ENCODE measurements at regions not wholly inside any gene's neighbourhood (a gene's known extent, or its start where the extent isn't known, plus 50 kb on each side); places are given as distances from the start of the nearest gene placed in this dataset.

DNA sequence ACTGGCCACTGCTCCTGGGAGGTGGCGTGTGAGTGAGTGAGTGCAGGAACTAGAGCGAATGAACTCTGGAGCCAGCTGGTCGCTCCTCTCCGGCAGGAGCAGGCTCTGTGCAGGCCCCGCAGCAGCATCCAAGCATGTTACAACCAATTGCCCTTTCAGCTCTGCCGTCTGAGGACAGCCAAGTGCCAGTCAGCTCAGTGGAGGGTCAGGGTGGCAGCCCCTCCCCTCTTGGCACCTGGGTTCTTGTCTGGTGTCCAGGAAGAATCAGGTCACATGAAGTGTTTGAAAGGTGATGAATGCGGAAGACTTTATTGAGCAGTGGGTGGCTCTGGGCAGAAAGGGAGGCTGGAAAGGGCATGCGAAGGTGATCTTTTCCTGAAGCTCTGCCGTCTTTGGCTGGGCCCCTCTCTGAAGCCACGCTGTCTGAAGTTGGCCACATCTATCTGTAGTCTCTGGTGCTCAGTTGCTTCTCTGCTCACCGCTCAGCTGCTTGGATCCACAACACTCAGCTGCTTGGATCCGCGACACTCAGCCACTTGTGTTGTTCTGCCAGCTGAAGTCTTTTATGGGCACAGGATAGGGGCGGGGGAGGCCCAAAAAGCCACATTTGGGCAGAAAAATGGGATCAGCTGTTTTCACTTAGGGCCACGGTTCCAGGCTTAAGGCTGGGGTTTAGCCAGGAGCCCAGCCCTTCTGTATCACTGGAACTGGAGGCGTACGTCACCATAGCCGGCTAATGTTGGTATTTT is 139.8 kb downstream of the ADSS2 start:
- TF ChIP-seq, protein P1, sequence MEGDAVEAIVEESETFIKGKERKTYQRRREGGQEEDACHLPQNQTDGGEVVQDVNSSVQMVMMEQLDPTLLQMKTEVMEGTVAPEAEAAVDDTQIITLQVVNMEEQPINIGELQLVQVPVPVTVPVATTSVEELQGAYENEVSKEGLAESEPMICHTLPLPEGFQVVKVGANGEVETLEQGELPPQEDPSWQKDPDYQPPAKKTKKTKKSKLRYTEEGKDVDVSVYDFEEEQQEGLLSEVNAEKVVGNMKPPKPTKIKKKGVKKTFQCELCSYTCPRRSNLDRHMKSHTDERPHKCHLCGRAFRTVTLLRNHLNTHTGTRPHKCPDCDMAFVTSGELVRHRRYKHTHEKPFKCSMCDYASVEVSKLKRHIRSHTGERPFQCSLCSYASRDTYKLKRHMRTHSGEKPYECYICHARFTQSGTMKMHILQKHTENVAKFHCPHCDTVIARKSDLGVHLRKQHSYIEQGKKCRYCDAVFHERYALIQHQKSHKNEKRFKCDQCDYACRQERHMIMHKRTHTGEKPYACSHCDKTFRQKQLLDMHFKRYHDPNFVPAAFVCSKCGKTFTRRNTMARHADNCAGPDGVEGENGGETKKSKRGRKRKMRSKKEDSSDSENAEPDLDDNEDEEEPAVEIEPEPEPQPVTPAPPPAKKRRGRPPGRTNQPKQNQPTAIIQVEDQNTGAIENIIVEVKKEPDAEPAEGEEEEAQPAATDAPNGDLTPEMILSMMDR (IDR thresholded peaks at IDR 0.05): no peak
- H3K79me2 ChIP-seq: no peaks in the 10 kb centered on the region

DNA sequence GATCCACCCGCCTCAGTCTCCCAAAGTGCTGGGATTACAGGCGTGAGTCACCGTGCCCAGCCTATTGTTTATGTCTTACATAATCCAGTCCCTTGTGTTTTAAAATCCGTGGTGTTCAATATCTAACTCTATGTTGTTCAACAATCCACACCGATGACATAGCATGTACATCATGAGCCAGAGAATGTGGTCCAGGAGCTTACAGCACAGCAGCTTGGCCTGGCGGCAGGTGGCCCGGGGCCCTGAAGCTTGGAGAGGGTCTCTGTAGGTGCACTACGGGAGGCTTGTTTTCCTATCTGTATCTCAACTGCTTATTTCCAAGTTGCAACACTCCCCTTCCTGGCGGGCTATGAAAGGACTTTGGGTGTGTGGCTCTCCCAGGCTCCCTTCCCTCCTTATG is 138.4 kb downstream of the ADSS2 start:
- H3K9ac ChIP-seq: no peak overlapping the region
- no peak overlapping the region for H3K4me2 ChIP-seq (ENCODE audit: low read length)
- no peaks in the 10 kb centered on the region for H3K79me2 ChIP-seq
- no peaks in the 10 kb centered on the region for H3K9me3 ChIP-seq (ENCODE audit: control insufficient read depth, low read length)
- H3K4me3 ChIP-seq (ENCODE audit: low read depth, low read length): no peak overlapping the region
- H3K27ac ChIP-seq: no peak overlapping the region
- H3K36me3 ChIP-seq (ENCODE audit: control insufficient read depth, insufficient read depth, low read length): no peaks in the 10 kb centered on the region
- TF ChIP-seq, protein P1 (IDR thresholded peaks at IDR 0.05): no peak
- H2AFZ ChIP-seq: no peak overlapping the region
- no peaks in the 10 kb centered on the region for H3K27me3 ChIP-seq (ENCODE audit: control insufficient read depth, insufficient read depth, low read length)
- no peaks in the 10 kb centered on the region for H3K4me1 ChIP-seq

More for the DNA sequence above, 139.8 kb downstream of the ADSS2 start:
- H3K4me1 ChIP-seq: no peaks in the 10 kb centered on the region
- H2AFZ ChIP-seq: no peak overlapping the region
- no peak overlapping the region for H3K4me3 ChIP-seq (ENCODE audit: low read depth, low read length)
- no peak overlapping the region for H3K9ac ChIP-seq
- no peaks in the 10 kb centered on the region for H3K9me3 ChIP-seq (ENCODE audit: control insufficient read depth, low read length)
- no peaks in the 10 kb centered on the region for H3K27me3 ChIP-seq (ENCODE audit: control insufficient read depth, insufficient read depth, low read length)
- no peak overlapping the region for H3K27ac ChIP-seq
- H3K4me2 ChIP-seq (ENCODE audit: low read length): no peak overlapping the region
- no peaks in the 10 kb centered on the region for H3K36me3 ChIP-seq (ENCODE audit: control insufficient read depth, insufficient read depth, low read length)

DNA sequence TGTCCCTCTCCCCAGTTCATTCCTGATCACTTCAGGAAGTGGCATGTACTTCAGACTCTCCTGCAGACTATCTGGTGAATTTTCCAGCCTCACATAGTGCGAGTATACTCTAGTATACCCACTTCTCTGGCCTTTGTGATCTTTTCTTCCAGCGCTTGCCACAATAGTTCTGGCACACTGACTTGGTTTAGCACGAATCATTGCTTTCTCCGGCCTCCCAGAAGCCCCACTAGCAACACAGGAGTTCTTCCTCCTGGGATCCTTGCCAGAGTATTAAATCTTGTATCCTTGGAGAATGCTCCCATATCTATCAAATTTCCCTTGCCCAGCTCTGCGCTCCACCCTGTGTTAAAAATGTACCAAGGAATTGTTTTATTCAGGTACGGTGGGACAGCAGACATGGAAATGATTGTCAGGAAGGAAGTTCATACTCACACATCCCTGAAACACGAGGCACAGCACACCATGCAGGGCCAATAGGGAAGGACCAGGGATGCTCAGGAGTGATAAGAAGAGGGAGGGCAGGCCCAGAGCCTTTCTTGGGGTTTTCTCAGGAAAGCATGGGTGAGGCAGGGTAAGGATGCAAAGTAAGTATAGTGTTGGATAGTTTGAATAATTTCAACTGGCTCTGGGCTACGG is 136.7 kb downstream of the ADSS2 start:
- Histone ChIP-seq H3K36me3 (ENCODE audit: control insufficient read depth, insufficient read depth, low read length) (no peaks in the 10 kb centered on the region), H3K4me3 (ENCODE audit: low read depth, low read length) (no peak overlapping the region), H3K9ac (no peak overlapping the region), H3K27me3 (ENCODE audit: control insufficient read depth, insufficient read depth, low read length) (no peaks in the 10 kb centered on the region), H3K9me3 (ENCODE audit: control insufficient read depth, low read length) (no peaks in the 10 kb centered on the region), H3K4me1 (no peaks in the 10 kb centered on the region), H3K27ac (no peak overlapping the region), H3K4me2 (ENCODE audit: low read length) (no peak overlapping the region), H2AFZ (no peak overlapping the region), H3K79me2 (no peaks in the 10 kb centered on the region)
- TF ChIP-seq, protein P1 (IDR thresholded peaks at IDR 0.05): no peak

DNA sequence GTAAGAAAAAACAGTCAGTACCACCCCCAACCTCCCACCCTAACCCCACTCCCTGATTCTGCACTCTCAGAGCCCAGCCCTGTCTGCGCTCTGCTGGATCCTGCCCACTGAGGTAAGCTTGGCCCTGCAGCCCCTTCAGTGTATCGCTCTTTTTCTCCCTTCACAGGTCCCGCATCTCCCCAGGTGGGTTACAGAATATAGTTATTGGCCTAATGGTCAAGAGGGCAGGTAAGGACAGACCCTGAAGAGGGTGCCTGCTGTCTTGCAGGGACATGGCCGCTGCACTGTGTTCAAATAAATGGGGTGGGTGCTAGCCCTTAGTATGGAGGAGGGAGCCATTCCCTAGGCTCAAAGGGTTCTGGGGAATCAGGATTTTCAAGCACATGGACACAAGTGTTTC is 135.7 kb downstream of the ADSS2 start:
- no peak overlapping the region for H3K9ac ChIP-seq
- H3K4me1 ChIP-seq: no peaks in the 10 kb centered on the region
- H3K27me3 ChIP-seq (ENCODE audit: control insufficient read depth, insufficient read depth, low read length): no peaks in the 10 kb centered on the region
- H3K36me3 ChIP-seq (ENCODE audit: control insufficient read depth, insufficient read depth, low read length): no peaks in the 10 kb centered on the region
- no peaks in the 10 kb centered on the region for H3K9me3 ChIP-seq (ENCODE audit: control insufficient read depth, low read length)
- no peak overlapping the region for H2AFZ ChIP-seq
- TF ChIP-seq, protein P1 (IDR thresholded peaks at IDR 0.05): no peak
- H3K27ac ChIP-seq: no peak overlapping the region
- H3K79me2 ChIP-seq: no peaks in the 10 kb centered on the region
- H3K4me3 ChIP-seq (ENCODE audit: low read depth, low read length): no peak overlapping the region
- no peak overlapping the region for H3K4me2 ChIP-seq (ENCODE audit: low read length)
